ENCODE measurements at regions not wholly inside any gene's neighbourhood (a gene's known extent, or its start where the extent isn't known, plus 50 kb on each side); places are given as distances from the start of the nearest gene placed in this dataset.

GRCh38 chr2:111638274-111638877 lies 245.6 kb downstream of the ANAPC1 start:
- TF ChIP-seq CTCF (IDR thresholded peaks at IDR 0.05) (no peak), POLR2AphosphoS5 (IDR thresholded peaks at IDR 0.05) (no peak), POLR2A (IDR thresholded peaks at IDR 0.05) (no peak), EP300 (IDR thresholded peaks at IDR 0.05) (no peak)

Data from gastroesophageal sphincter (tissue), 3 donors.